GM18858 (cell line): ENCODE measurements at regions not wholly inside any gene's neighbourhood (a gene's known extent, or its start where the extent isn't known, plus 50 kb on each side); places are given as distances from the start of the nearest gene placed in this dataset.
"Not testable (repeated sequence)": the region's sequence is repeated elsewhere in the genome, so short reads cannot be mapped to it uniquely, and the experiment has no call there.

ENCODE experiments used
- ATAC-seq: cut with Tn5 transposase; IDR thresholded peaks from one replicate; pipeline ENCODE4 v1.9.1; 2021; ENCODE audit not compliant: unreplicated experiment

DNA sequence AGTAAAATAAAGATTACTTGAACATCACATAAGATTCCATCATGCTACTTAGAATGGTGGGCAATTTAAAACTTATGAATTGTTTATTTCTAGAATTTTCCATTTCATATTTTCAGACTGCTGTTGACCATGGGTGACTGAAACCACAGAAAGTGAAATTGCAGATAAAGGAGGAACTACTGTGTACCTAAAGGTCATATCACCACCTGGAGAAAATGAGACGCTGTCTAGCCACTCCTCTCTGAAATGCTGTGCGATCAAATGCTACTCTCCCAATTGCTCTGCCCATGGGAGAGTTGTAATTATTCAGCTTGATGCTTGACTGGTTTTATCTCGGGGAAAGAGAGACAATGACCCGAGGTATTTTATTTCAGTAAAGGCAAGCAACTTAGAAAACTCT is 128.9 kb upstream of the ERCC4 start:
- no peak for ATAC-seq

DNA sequence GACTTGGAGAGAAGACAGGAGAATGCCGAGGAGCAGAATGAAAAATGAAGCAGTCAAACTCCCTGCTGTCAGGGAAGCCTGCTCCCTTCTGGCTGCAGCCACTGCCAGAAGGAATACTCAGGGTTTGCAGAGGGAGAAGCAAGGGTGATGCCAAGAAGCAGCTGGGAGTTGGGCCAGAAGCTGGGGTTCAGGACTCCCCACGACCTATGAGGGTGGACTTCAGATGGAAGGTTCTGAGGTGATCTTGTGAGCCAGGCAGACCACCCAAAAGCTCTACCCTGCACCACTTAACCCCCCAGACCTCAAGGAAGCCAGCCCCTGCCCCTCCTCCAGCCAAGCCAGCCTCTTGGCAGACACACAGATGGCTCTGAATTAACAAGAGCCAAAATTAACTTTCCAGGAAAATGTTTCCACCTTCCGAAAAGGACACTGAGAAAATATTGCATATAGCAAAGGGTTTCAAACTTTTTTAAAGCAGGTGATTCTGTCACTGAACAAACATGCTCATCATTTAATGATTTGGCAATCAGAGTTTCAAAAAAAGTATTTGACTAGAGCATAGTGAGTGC is 126.0 kb upstream of the ERCC4 start:
- no peak for ATAC-seq

DNA sequence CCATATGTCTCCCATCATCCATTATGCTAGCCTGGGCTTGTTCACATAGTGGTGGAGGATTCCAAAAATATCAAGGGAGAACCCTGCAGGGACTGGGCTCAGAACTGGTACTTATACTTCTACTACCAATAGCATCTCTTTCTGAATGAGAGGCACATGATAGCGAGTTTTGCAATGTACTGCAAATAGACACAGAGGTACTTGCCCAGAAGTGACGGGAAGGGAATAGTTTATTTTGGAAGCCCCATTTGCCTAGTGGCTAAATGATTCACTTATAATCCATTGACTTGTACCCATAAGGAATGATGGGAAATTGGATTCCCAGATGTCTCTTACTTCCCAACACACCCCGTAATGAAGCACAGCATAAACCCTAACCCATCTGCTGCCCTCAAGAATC is 124.8 kb upstream of the ERCC4 start:
- no peak for ATAC-seq

DNA sequence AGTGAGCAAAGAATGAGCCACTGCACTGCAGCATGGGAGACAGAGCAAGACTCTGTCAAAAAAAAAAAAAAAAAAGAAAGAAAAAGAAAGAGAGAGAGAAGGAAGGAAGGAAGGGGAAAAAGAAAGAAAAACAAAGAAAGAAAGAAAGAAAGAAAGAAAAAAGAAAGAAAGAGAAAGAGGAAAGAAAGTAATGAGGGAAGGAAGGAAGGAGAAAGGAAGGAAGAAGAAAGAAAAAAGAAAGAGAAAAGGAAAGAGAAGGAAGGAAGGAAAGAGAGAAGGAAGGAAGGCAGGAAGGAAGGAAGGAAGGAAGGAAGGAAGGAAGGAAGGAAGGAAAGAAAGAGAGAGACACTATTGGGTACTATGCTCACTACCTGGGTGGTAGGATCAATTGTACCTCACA is 122.2 kb upstream of the ERCC4 start:
- ATAC-seq: no peak

DNA sequence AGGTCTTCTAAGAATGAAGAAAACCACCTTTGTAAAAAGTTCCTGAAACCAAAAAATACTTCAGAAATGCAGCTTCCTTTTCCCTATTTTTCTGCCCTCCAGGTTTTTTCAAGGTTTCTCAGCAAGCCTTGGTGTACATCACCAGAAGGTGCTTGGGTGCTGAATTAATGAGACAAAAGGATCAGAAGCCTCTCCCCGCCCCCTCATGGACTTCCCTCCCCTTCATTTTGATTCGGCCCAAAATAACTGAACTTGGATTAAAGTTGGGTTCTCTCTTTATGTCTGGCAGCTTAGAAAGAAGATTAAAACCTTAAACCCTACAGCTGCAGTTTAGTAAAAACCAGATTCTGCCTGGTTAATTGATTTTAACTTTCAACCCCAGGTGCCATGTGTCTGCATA is 121.7 kb upstream of the ERCC4 start:
- ATAC-seq: no peak

DNA sequence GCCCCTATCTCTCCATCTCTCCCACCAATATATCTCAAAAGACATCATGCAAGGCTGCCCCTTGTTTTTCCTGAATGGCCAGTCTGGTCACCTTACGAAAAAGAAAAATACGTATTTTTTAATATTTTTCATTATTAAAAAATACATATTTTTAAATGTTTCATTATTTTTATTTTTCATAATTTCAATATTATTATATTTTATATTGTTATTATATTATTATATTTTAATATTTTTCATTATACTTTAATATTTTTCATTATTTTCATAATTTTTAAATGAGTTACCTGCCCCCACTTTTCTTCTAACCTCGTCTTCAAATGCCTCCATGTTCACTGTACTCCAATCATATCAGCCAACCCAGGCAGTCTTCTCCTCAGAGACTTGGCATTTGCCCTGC is 116.0 kb upstream of the ERCC4 start:
- no peak for ATAC-seq

DNA sequence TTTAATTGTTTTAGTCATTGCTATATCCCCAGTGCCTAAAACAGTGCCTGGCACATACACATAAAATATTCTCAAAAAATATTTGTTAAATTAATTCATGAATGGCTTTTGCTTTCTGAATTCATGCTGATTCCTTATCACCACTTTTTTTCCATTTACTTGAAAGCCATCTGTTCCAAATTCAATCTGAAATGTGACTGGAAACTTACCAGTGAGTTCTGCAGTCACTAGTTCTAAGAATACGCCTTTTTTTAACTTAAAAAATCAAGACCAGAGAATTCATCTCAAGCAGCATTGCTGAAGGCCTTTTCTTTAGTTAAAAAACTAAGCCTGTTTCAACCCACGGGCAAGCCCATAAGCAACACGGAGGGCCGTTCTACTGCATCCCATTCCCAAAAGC is 114.0 kb upstream of the ERCC4 start:
- no peak for ATAC-seq

DNA sequence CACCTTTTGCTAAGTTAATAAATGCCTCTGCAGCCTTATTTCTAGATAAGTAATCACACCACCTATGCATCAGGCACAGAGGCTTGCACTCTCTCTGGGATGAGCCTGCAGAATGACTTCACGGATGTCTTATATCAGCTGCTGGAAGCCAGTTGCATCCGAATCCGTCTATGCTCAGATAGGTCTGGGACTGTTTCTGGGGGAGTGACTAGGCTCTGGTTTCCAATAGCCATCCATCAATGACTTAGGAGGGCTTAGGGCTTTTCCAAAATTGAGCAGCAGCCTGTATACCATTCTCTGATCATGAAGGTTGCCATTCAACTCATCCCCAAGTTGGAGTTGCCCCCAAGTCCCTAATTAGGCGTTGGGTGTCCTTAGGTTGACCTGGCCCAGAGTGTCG is 113.3 kb upstream of the ERCC4 start:
- ATAC-seq: no peak

DNA sequence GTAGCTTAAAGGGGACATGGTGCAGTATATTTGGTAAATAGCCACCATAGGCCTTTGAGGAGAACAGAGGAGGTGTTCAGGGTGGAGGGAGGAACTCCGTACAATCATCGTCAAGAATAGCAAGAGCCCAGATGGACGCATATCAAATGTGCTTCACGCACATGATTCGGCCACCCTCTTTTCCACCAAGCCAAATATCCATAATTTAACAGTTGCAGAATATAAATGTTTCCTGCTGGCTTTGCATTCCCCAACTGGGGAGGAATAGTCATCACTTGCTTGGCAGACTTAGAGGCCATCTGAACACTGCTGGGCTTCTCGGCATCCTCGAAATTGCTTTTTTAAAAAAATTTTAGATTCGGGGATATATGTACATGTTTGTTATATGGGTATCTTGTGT is 111.9 kb upstream of the ERCC4 start:
- no peak for ATAC-seq

DNA sequence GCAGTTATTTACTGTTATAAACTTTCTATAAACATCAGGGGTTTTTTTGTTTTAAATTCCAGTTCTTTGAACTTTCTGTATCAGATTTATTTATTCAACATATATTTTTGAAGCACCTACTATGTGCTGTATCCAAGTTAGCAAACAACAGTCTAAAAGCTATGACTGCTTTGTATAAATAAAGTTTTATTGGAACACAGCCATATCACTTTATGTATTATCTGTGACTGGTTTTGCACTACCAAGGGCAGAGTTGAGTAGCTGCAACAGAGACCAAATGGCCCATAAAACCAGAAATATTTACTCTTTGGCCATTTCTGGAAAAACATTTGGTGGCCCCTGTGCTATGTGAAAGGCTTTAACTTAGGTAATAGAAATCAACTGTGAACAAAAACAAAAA is 110.2 kb upstream of the ERCC4 start:
- no peak for ATAC-seq

DNA sequence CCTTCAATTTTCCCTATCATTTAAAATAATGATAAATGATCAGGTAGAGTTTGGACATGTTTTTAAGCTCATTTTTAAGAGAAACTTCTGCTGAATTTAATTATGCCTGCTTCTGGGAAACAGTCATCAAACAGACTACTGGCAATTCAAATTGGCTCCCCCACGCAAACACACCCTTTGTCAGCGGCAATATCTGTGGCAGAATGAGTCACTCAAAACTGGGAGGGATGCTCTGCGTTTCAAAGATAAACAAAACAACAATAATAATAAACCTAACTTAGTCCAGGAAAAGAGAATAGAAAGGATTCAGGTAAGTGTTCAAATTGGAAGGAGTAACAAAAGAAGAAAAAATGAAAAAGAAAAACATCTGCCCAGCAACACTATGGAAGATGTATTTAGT is 108.1 kb upstream of the ERCC4 start:
- ATAC-seq: no peak

DNA sequence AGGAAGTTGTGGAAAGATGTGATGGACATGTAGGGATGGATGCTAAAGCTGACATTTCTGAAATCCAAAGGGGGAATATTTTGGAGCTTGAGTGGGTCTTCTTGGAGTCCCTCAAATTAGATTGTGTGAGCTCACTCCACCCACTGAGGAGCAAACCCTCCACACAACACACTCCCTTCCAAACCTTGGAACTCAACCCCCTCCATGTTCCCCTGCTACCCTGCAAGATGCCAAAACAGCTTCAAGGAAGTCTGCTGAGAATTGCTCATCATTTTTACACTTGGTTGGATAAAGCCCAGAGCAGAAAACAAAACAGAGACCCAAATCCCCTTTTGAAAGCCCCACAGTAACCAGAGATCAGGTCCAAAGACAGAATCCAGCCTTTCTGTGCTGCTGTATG is 103.3 kb upstream of the ERCC4 start:
- ATAC-seq: no peak

DNA sequence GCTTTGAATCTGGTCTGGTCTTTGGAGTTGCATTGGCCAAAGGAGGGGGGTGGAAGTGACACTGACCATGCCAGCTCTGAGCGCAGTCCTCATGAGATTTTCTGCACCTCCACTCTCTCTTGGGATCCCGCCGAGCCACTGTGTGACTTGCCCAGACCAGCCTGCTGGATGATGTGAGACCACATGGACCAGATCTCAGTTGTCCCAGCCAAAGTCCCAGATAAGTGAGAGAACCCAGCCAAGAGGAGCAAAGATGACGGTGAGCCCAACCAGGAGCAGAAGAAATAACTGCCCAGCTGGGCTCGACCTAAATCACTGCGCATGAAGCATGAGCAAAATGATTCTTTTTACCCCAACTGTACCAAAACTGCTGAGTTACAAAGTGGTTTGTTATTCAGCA is 96.5 kb upstream of the ERCC4 start:
- ATAC-seq: no peak

DNA sequence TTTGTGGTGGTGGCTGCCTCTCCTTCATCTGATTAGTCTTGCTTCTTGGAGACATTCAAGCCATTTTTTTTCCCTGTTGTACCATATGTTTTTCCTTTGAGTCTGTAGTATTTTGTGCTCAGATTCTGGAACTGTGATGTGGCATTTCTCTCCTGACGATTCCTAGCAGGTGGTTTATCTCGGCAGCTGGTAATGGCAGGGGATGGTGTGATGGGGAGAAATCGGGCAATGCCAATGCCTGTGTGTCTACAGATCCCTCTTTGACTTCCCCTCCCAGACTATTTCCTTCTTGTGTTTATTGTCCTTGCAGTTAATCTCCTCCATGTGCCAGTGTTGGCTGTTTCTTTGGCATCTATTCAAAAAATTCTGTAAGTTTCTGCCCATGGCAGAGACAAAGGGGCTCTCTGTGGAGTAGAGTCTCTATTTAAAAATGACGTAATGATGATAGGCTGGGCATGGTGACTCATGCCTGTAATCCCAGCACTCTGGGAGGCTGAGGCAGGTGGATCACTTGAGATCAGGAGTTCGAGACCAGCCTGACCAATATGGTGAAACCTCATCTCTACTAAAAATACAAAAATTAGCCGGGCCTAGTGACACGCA is 90.2 kb upstream of the ERCC4 start:
- ATAC-seq: no peak

DNA sequence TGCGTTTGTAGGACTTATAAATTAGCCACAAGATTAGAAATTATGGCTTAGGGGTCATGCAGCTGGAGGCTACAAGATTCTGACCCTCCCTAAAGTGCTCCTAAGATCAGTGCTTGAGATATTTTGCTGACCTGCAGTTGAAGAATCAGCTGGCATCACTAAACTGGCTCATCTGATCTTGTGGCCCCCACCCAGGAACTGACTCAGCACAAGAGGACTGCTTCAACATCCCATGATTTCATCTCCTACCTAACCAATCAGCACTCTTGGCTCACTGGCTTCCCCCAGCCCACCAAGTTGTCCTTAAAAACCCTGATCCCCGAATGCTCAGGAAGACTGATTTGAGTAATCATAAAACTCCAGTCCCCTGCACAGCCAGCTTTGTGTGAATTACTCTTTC is 86.4 kb upstream of the ERCC4 start:
- no peak for ATAC-seq

DNA sequence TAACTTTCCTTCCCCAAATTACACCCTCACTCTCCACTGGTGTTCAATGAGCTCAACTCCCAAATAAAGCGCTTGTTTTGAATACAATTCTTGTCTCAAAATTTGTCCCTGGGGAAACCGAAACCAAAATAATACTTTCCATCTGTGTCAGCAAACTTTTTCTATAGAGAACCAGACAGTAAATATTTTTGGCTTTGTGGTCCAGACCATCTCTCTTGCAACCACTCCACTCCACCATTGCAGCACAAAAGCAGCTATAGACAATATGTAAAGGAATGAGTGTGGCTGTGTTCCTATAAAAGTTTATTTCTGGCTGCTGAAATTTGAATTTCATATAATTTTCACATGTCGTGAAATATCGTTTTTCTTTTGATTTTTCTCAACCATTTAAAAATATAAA is 84.6 kb upstream of the ERCC4 start:
- no peak for ATAC-seq

DNA sequence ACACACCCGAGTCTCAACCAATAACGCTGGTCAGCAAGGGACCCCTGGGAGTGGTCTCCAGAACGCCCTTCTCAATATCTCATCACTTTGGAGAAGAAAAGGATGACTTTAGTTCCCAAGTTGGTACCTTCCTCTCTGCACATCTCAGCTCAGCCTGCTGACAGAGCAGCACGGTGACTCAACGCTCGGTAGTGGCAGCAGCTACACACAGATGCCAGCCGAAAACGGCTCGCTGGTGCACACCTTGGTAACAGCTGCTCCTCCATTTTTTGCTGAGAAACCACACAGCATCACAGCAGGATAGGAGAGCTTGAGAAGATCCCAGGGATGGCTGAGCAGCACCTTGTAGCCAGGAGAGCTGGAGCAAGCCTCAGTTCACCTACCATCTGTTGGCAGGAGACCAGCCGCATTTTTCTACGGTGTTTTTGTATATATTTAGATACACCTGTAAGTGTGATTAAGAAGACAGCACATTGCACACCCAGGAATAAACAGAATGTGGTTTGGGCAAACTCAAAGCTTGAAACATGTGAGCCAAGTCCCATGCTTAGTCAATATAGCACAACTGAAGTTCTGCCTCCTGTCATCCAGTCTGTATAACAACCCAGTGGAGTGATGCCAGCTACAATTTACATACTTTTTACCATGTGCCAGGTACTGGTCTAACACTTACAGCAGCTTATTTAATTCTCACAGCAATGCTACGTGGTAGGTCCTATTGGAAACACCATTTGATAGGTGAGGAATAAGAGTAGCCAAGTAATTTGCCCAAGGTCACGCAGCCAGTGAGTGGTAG is 83.8 kb upstream of the ERCC4 start:
- ATAC-seq: no peak

DNA sequence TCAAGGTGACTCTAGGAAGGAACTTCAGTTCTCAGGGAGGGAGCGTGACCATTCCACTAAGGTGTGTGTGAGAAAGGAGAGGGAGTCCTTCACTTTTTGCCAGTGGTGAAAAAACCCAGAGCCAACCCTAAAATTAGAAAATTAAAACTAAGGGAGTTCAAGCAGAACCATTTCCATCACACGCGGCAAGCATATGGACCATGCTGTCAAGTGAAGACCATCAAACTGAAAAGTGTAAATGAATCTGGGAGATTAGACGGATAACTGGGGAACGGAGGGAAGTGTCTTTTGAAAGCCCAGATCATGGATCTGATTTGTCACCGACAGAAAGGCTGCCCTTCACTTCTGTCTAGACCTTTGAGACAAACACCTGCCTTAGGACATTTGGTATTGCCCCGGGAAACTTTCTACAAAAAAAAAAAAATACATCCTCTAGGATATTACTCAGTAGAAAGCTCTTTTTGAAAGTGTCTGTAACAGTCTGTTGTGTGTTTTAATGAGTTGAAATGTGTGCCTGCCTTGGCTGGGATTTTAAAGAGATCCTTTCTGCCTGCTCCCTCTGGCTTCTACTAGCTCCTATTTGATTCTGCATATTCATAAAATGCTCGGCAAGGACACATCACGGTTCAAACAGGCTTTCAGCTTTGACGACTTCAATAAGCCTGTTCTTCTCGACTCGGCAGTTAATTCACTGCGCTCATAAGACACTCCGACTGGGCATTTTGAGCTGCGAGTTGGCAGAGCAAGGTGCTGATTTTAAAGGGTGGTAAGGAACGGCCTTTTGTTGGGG is 81.4 kb upstream of the ERCC4 start:
- no peak for ATAC-seq

DNA sequence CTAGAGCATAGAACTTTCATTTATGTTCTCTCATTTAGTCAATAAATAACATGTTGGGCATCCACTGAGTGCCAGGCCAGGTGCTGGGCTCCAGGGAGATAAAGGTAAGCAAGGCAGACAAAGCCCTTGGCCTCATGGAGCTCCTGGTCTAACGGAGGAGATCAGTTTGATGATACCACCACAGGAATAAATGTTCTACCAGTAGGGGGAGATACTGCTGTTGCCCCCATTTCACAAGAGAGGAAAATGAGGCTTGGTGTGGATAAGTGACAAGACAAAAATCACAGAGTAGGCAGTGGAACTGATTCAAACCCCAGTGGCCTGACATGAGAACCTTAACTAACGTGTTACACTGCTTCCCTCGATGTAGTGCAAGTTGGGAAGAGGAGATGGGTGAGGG is 80.4 kb upstream of the ERCC4 start:
- no peak for ATAC-seq

DNA sequence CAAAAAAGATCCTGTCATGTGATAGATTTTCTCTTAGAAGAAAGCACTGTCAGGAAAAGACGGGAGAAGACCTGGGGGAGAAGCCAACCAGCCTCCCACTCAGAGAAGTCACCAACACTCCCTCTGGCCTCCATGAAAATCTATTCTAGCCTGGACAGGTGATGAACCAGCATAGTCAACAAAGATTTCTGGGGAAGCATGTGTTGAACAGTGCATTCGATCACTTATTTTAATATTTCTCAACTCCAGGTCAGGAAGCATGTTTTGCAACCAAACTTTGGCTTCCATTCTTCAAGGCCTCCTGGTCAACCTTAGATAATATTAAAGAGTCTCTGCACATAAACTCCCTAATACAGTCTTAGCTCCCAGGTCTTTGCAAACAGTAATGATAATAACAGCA is 74.7 kb upstream of the ERCC4 start:
- no peak for ATAC-seq

DNA sequence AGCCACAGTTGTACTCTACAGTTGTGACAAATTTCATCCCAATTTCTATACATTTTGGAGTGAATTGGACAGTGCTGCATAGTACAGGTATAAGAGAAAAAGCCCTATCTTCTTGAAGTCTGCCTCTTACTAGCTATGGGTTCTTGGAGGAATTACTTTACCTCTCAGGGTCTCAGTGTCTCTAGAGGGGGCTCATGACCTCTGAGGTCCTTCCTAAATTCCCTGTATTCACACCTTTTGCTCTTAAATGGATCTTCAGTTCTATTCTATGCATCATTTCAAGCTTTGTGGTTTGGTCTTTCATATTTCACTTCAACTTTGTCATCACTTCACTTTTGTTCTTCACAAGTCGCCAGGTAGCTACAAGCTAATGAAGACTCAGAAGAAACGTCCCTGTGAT is 71.2 kb upstream of the ERCC4 start:
- ATAC-seq: no peak

DNA sequence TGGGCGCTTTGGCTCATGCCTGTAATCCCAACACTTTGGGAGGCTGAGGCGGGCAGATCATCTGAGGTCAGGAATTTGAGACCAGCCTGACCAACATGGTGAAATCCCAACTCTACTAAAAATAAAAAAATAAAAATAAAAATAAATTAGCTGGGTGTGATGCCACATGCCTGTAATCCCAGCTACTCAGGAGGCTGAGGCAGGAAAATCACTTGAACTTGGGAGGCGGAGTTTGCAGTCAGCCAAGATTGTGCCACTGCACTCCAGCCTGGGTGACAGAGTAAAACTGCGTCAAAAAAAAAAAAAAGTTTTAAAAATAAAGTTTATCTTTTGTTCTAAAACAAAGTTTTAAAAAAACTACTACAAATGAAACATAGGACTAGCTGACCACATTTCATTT is 69.8 kb upstream of the ERCC4 start:
- not testable (repeated sequence) for ATAC-seq
